ENCODE measurements at regions not wholly inside any gene's neighbourhood (a gene's known extent, or its start where the extent isn't known, plus 50 kb on each side); places are given as distances from the start of the nearest gene placed in this dataset.

GRCh38 chr22:47783433-47784366, 1021.2 kb downstream of the TBC1D22A start:
- no peak for DNase-seq (ENCODE audit: low read depth, low spot score)
- H3K9me3 ChIP-seq (ENCODE audit: low read depth, low read length): no peaks in the 10 kb centered on the region

GRCh38 chr22:47782328-47783075, 1020.1 kb downstream of the TBC1D22A start:
- DNase-seq (ENCODE audit: low read depth, low spot score): no peak
- Histone ChIP-seq H3K36me3 (ENCODE audit: insufficient read depth, low read length) (no peaks in the 10 kb centered on the region), H3K9ac (ENCODE audit: insufficient read length) (no peak overlapping the region), H3K4me3 (no peak overlapping the region), H3K9me3 (ENCODE audit: low read depth, low read length) (no peaks in the 10 kb centered on the region), H3K27ac (no peak overlapping the region)
- TF ChIP-seq POLR2AphosphoS5 (IDR thresholded peaks at IDR 0.05; ENCODE audit: borderline replicate concordance, low read depth, low read length) (no peak), FOXP2 (optimal IDR thresholded peaks at IDR 0.05; ENCODE audit: control extremely low read depth, extremely low read length, insufficient read depth) (no peak)

More at GRCh38 chr22:47783433-47784366, 1021.2 kb downstream of the TBC1D22A start:
- no peak overlapping the region for H3K27ac ChIP-seq
- H3K4me3 ChIP-seq: no peak overlapping the region
- H3K36me3 ChIP-seq (ENCODE audit: insufficient read depth, low read length): no peaks in the 10 kb centered on the region
- H3K9ac ChIP-seq (ENCODE audit: insufficient read length): no peak overlapping the region
- TF ChIP-seq POLR2AphosphoS5 (IDR thresholded peaks at IDR 0.05; ENCODE audit: borderline replicate concordance, low read depth, low read length) (no peak), EZH2 (IDR thresholded peaks at IDR 0.05) (no peak), FOXP2 (optimal IDR thresholded peaks at IDR 0.05; ENCODE audit: control extremely low read depth, extremely low read length, insufficient read depth) (no peak)

GRCh38 chr22:47781427-47782111, 1019.1 kb downstream of the TBC1D22A start:
- no peaks in the 10 kb centered on the region for H3K9me3 ChIP-seq (ENCODE audit: low read depth, low read length)
- no peaks in the 10 kb centered on the region for H3K36me3 ChIP-seq (ENCODE audit: insufficient read depth, low read length)
- DNase-seq (ENCODE audit: low read depth, low spot score): no peak
- TF ChIP-seq POLR2AphosphoS5 (IDR thresholded peaks at IDR 0.05; ENCODE audit: borderline replicate concordance, low read depth, low read length): no peak
- TF ChIP-seq EZH2 (IDR thresholded peaks at IDR 0.05): no peak
- no peak for TF ChIP-seq FOXP2 (optimal IDR thresholded peaks at IDR 0.05; ENCODE audit: control extremely low read depth, extremely low read length, insufficient read depth)
- H3K9ac ChIP-seq (ENCODE audit: insufficient read length): no peak overlapping the region
- H3K4me3 ChIP-seq: no peak overlapping the region
- no peak overlapping the region for H3K27ac ChIP-seq

GRCh38 chr22:47781024-47781423, 1018.6 kb downstream of the TBC1D22A start:
- TF ChIP-seq POLR2AphosphoS5 (IDR thresholded peaks at IDR 0.05; ENCODE audit: borderline replicate concordance, low read depth, low read length) (no peak), FOXP2 (optimal IDR thresholded peaks at IDR 0.05; ENCODE audit: control extremely low read depth, extremely low read length, insufficient read depth) (no peak), EZH2 (IDR thresholded peaks at IDR 0.05) (no peak)
- no peak for DNase-seq (ENCODE audit: low read depth, low spot score)
- Histone ChIP-seq H3K27ac (no peak overlapping the region), H3K9ac (ENCODE audit: insufficient read length) (no peak overlapping the region), H3K9me3 (ENCODE audit: low read depth, low read length) (no peaks in the 10 kb centered on the region), H3K4me3 (no peak overlapping the region), H3K36me3 (ENCODE audit: insufficient read depth, low read length) (no peaks in the 10 kb centered on the region)

- no peak for TF ChIP-seq EZH2 (IDR thresholded peaks at IDR 0.05)
- no peak for TF ChIP-seq POLR2AphosphoS5 (IDR thresholded peaks at IDR 0.05; ENCODE audit: borderline replicate concordance, low read depth, low read length)
- no peak for TF ChIP-seq FOXP2 (optimal IDR thresholded peaks at IDR 0.05; ENCODE audit: control extremely low read depth, extremely low read length, insufficient read depth)
- Histone ChIP-seq H3K9ac (ENCODE audit: insufficient read length) (no peak overlapping the region), H3K36me3 (ENCODE audit: insufficient read depth, low read length) (no peaks in the 10 kb centered on the region), H3K4me3 (no peak overlapping the region), H3K9me3 (ENCODE audit: low read depth, low read length) (no peaks in the 10 kb centered on the region), H3K27ac (no peak overlapping the region)
- DNase-seq (ENCODE audit: low read depth, low spot score): no peak
These were observed 1017.9 kb downstream of the TBC1D22A start for GRCh38 chr22:47780281-47780875.

GRCh38 chr22:47779474-47779873, 1017.0 kb downstream of the TBC1D22A start:
- Histone ChIP-seq H3K9me3 (ENCODE audit: low read depth, low read length) (no peaks in the 10 kb centered on the region), H3K36me3 (ENCODE audit: insufficient read depth, low read length) (no peaks in the 10 kb centered on the region), H3K27ac (no peak overlapping the region), H3K9ac (ENCODE audit: insufficient read length) (no peak overlapping the region), H3K4me3 (no peak overlapping the region)
- TF ChIP-seq FOXP2 (optimal IDR thresholded peaks at IDR 0.05; ENCODE audit: control extremely low read depth, extremely low read length, insufficient read depth): no peak
- TF ChIP-seq EZH2 (IDR thresholded peaks at IDR 0.05): no peak
- no peak for TF ChIP-seq POLR2AphosphoS5 (IDR thresholded peaks at IDR 0.05; ENCODE audit: borderline replicate concordance, low read depth, low read length)
- no peak for DNase-seq (ENCODE audit: low read depth, low spot score)

GRCh38 chr22:47778160-47778658, 1015.8 kb downstream of the TBC1D22A start:
- Histone ChIP-seq H3K4me3 (no peak overlapping the region), H3K9ac (ENCODE audit: insufficient read length) (no peak overlapping the region), H3K36me3 (ENCODE audit: insufficient read depth, low read length) (no peaks in the 10 kb centered on the region), H3K9me3 (ENCODE audit: low read depth, low read length) (no peaks in the 10 kb centered on the region), H3K27ac (no peak overlapping the region)
- TF ChIP-seq FOXP2 (optimal IDR thresholded peaks at IDR 0.05; ENCODE audit: control extremely low read depth, extremely low read length, insufficient read depth): no peak
- TF ChIP-seq EZH2 (IDR thresholded peaks at IDR 0.05): no peak
- no peak for TF ChIP-seq POLR2AphosphoS5 (IDR thresholded peaks at IDR 0.05; ENCODE audit: borderline replicate concordance, low read depth, low read length)
- no peak for DNase-seq (ENCODE audit: low read depth, low spot score)
